NCI-H2029 treated with DMSO at 0.1 percent for 48 hours (cell line): ENCODE measurements at regions not wholly inside any gene's neighbourhood (a gene's known extent, or its start where the extent isn't known, plus 50 kb on each side); places are given as distances from the start of the nearest gene placed in this dataset.

Experiments used
- DNase-seq: peaks from one replicate; lab custom pipeline; 2025; lab: John Stamatoyannopoulos, UW

DNA sequence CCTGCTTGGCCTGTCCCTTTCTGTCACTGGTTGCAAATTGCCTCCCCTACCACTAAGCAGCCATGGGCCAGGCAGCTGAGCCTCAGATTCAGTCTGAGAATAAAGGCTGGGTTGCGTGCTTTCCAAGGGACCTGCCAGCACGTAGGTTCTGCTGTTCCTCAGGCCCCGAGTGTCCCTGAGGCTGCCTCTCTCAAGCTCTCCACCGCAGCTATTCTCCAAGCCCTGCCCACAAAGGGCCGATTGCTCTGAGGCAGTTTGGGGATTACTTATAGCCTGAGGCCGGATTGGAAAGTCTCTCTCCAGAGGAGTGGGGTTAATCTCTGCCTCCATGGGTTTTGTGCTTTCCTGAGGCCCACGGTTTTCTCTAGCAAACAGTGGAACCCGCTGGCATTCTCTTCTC is 590.7 kb downstream of the BCOR start:
- no peak for DNase-seq

DNA sequence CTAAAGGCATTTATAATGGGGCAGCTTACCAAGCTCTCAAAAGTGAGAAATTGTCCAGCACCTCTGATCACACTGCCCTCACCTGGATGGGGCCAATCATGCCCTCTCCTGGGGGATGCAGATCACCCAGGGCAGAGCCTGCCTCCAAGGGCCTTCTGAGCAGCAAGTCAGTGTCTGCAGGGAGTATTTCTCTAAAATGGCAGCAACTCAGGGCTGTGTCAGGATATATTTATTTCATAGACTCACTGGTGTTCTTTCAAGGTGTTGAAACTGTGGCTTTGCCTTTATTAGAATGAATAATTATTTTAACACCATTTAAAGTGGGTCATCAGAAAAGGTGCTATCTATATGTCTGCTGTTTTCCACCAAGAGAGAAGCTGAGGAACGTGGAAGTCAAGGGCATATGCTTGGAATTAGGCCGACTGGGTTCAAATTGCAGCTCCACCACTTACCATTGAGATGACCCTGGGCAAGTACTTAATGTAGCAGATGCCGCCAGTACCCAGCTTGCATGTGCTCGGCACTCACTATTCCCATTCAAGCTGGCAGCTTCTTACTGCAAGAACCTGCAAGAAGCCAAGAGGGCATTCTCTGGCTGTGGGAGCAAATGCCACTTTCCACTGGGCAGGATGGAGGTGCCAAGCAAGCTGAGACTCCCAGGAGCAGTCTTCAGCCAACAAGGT is 590.0 kb downstream of the BCOR start:
- DNase-seq = no peak

DNA sequence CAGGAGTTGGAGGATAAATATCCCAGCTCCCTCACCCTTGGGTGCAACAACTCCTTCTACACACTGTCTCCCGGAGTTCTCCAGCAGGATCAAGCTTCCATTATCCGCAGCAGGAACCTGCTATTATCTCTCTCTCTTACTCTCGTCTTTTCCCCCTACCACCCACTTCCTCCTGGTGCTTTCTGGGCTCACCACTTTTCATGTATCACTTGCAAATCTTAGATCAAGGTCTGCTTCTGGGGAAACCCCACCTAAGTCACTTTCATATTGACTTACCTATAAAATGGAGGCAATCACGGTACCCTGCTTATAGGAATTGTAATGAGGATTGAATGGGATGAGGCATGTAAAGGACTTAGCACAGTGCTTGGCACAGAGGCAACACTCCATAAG is 589.5 kb downstream of the BCOR start:
- DNase-seq = no peak

DNA sequence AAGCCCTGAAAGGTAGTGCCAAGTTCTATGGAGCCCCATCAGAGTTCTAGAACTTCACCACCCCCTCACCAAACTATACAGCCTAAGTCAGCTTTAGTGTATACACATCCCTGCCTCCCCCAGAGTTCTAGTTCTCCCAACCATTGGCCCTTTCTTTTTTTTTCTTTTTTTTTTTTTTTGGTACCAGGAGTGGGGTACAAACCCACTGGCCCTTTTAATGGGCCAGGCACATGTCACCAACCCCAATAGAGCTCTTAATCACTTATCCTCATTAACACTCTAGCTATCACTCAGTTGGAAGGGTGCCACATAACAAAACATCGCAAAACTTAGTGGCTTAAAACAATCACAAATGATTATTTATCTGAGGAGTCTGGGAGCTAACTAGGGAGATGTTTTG is 588.6 kb downstream of the BCOR start:
- DNase-seq = no peak

DNA sequence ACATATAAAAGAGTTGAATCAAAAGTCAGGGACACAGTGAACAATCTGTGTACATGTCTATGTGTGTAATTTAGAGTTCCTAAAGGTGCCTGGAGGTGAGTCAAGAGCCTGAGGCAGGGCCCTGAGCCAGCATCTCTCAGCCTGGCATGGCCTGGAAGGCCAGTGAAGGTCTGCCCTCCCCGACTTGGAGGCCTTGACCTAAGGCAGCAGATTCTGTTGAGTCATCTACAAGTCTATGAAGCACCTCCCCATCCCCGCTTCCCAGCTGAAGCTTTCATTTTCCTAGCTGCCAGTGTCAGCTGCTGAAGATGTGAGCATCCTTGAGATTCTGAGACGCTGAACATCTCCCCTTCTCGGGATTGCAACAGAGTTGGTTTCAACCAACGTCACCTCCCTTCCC is 583.9 kb downstream of the BCOR start:
- no peak for DNase-seq

DNA sequence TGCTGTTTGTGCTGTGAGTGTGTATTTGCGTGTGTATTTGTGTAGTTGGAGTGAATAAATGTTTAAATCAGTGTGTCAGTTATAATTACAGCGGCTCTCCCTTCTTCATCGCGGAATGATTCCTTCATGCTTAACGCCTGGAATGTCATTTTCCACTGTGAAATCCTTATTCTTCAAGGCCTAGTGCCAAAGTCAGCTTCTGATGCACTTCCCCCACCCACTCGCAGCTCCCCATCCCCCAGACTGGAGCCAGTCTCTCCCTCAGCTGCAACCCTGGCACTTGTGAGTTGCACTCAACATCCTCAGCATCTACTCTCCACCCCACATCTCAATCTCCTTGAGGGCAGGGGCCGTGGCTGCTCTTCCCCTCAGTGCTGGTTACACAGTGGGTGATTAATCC is 583.0 kb downstream of the BCOR start:
- DNase-seq = no peak

DNA sequence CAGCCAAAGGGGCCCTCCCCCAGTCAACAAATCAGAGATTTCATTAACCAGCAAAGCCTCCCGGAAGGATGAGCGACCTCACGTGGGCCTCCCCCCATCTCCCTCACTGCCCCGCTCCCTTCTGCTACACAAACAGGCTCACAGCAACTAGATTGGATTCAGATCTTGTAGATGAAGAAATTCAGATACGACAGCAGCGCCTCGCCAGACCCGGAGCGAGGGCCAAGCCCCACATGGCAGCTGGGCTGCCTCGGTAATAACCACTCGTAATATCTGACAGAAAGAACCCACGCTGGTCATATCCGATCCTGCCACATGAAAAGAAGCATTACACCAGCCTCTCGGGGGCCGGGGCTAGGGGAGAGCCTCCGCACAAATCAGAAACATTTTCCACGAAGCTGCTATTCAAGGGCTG is 581.3 kb downstream of the BCOR start:
- DNase-seq = no peak

DNA sequence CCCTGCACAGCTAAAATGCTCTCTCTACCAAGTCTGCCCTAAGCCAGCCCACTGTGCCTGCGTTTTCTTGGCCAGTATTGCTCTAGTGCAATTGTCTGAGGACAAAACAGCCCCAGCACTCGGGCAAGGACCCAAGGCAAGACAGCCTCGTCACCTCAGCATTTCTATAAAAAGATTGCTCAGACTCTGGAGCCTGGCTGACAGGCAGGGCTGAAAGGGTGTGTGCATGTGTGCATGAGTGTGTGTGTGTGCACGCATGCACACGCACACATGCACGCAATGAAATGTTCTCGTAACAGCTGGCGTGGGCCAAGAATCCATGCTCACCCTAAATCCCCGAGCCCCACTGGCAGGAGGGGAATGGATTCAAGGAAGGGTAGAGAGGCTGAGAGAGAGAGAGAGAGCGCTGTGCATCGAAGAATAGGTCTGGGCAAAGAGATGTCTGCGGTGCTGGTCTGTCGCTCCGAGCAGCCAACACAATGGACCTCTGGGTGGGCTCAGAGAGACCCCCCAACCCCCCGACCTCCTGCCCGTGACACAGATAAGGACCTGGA is 579.2 kb downstream of the BCOR start:
- no peak for DNase-seq

DNA sequence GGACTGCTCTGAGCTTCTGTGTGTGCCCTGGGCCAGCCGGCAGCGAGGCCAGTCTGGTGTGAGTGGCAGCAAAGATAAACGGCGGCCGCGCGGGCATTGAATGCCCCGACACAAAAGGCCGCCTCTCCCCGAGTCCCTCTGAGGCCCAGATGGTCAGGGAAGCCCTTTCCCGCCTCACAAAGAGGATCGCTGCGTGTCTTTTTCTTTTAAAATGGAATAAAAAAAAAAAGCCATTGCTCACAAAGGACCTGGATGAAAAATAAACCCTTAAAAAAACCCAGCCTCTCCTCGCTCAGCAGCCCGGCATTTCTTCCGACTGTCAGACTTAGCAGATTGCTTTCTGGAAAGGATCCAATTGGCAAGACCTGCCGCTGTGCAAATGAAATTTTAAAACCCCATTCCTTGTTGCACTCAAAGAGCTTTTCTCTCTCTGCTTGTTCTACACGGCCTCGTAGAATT is 578.7 kb downstream of the BCOR start:
- peak; percentile 48 for DNase-seq

DNA sequence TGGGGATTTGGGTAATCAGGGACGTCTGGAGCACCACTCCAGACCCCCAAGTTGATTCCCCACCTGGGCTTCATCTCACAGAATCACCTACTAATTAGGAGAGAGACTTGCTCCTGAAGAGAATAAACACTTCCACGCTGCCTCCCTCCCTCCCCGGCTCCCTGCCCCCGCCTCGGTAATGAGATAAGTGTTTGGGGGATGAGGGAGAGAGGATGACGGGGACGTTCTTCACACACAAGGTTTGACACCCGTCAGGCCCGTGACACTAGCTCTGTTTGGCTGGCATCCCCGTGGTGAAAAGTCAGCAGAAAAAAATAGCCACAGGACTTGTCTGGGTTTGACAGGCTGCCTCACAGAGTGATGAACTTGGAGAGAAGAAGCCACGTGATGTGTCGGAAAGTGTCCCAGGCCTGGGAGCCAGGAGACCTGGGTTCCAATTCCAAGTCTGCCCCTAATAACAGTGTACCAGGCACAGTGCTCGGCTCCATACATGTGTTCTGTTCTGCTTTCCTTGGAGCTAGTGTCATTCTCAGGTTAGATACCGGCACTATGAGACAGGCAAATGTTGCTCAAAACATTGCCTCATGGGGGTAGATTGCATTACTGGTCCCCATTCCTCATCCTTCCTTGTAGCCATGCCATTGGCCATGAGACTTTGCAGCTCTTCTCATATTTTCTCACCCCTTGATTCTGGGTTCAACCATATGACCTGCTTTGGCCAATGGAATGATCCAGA is 578.0 kb downstream of the BCOR start:
- DNase-seq = no peak

DNA sequence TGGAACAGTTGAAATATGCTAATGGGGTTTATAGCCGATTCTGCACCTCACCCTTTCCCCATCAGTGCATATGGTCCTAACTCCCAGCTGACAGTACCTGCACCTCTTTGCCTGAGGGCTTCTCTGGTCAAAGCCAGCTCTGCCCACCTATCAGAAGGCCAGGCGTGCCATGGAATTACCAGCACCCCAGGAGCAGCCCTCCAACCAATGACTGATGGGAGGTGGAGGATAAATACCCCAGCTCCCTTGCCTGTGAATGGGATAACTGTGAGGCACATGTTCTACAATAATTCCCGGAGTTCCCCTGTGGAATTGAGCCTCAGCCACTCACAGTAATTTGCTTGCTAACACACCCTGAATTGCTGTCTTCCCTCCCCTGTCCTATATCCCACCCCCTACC is 572.0 kb downstream of the BCOR start:
- DNase-seq = no peak

DNA sequence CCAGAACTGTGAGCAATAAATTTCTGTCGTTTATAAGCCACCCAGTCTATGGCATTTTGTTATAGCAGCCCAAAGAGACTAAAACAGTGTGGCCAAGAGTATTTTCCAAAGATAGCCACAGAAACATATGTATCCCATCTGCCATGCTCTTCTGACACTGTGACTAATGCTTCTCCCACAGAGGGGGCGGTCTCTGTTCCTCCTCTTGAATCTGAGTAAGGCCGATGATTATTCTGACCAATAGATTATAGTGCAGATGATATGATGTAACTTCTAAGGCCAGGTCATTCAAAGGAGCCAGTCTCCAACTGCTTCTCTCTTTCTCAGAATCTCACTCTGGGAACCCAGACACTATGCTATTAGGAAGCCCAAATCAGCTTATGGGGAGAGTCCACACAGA is 570.7 kb downstream of the BCOR start:
- DNase-seq = no peak

DNA sequence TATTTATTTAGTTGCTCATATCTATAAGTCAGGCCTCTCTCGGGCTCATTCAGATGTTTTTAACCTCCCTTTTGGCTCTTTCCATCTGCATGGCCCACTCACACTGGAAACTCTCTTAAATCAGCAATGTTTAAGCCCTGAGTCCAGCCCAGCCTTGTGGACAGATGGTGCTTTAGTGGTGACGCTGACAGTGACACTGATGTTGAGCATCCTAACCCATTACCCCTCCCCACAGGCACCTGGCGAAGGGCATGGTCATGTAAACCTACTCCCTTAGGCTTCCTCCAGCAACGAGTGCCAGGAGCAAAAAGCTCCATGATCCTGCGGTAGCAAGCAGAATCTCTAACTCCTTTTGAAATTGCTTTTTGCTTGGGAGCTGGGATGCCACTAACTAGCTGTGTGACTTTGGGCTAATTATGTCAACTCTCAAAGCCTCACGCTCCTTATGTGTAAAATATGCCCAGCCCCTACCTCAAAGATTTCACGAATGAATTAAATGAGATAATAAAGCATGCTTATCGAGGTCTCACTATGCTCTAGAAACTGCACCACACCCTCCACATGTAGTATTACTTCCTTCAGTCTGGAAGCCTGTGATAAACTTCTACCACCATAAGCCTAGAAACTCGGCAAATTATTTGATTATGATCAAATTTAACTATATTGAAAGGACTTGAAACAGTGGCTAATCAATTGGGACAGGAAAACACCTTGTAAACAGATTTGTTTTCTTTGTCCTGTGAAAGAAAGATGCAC is 569.4 kb downstream of the BCOR start:
- no peak for DNase-seq

DNA sequence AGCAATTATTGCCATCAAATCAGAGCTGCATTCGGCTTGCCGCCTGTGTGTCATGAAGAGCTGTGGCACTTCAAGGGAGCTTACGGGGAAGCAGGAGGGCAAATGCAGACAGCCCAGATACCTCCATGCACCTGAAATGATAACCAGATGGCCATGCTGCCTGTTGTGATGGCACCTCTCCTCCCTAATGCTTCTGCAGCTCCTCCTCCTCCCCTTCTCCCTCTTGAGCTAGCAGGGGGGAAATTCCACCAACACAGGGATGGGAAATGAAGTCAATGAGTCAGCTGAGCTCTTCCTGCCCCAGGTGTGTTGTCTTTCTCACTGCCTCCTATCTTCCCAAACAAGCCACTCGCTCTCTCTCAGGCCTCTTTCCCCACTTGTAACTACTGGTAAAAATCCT is 565.0 kb downstream of the BCOR start:
- DNase-seq = no peak

DNA sequence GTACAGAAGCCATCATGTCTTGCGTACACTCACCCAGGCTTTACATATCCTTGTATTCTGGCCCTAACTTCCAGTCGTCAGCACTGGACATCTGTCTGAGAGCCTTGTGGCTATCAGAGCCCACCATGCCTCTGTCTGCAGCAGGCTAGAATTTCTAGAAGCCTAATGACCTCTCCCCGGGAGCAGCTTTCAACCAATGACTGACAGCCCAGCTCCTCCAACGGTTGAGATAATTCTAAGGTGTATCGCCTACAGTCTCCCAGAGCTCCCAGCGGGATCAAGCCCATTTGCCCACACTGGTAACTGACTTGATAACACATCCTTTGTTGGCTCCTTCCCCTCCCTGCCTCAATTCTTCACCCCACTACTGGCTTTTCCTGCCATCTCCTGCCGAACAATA is 562.8 kb downstream of the BCOR start:
- DNase-seq = no peak

DNA sequence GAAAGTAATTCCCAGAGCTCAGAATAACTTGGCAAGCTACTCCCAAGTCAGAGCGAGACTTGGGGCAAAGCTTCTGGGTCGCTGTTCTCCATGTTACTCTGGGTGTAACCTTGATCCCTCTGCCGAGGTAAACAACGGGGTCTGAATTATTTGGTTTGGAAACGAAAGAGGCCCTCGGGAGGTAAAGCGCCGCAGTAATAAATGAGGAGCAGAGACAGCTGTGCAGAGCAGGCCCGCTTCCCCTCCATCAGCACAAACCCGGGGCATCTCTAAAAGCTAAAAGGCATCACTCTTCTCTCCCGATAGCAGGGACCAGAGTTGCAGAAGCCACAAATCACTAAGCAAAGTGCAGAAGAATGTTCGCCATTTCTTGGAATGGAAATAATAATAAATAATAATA is 561.5 kb downstream of the BCOR start:
- DNase-seq = no peak

DNA sequence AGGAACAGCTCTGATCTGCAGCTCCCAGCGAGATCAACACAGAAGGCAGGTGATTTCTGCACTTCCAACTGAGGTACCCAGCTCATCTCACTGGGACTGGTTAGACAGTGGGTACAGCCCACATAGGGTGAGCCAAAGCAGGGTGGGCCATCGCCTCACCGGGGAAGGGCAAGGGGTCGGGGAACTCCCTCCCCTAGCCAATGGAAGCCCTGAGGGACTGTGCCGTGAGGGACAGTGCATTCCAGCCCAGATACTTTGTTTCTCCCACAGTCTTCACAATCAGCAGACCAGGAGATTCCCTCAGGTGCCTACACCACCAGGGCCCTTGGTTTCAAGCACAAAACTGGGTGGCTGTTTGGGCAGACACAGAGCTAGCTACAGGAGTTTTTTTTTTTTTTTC is 555.9 kb downstream of the BCOR start:
- DNase-seq = no peak

DNA sequence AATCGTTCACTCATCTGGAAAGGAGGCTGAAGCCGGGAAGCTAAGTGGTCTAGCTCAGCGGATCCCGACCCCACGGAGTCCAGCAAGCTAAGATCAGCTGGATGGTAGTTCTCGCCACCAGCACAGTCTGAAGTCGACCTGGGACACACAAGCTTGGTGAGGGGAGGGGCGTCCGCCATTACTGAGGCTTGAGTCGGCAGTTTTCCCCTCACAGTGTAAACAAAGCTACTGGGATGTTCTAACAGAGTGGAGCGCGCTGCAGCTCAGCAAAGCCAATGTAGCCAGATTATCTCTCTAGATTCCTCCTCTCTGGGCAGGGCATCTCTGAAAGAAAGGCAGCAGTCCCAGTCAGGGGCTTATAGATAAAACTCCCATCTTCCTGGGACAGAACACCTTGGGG is 555.4 kb downstream of the BCOR start:
- no peak for DNase-seq

DNA sequence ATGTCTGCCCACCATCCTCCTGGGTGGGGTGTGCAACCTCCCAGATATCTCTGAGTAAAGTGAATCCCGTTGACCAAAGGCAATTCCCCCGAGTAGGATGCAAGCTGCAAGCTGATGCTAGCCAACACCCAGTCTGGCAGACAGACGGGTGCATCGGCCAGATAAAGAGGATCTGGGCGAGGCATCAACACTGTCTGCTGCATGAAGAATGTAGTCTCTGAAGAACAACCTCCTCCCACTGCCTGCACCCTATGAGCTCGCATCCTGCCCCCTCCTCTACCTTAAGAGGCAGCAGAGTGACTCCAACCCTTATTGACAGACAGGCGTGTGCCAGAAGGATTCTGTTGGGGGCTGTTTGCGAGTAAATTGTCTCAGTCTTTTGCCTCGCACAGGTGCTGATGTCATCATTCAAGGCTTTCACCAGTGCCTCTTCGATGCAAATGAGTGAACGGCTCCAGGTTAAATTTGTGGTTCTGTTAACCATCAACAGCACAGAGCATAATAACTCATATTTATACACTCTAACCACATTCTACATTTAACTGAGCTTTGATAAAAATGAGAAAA is 546.9 kb downstream of the BCOR start:
- DNase-seq = no peak

DNA sequence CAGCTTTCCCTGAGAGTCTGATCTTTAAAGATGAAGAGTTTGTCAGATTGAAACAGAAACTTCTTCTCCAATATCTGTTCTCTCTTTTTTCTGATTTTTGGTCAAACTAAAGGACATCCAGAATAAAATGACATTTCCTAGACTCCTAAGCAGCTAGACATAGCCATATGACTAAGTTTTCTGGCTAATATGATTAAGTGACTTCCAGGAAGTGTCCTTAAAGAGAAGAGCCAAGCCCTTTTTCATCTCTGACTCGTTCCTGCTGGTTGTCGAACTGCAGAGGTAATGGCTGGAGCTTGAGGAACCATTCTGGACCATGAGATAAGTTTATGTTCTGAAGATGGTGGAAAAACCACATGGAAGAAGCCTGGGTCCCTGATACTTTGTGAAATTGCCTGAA is 546.0 kb downstream of the BCOR start:
- DNase-seq = no peak

DNA sequence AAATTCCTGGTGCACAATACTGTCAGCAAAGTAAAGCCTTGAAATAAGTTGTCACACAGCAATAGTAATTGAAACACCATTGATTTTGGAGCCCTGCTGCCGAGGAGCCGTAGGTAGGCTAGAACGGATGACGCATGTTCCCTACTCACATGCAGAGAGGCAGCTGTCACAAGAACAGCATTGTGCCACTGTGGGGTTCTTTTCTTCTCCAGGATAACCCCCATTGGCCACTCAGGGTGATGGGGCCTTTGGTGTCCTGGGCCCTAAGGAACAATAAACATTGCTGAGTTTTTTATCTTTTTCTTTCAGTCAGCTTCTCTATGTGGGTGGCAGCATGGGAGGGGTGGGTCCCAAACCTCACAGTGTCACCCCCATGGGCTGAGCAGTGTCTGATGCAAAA is 542.3 kb downstream of the BCOR start:
- DNase-seq = no peak

DNA sequence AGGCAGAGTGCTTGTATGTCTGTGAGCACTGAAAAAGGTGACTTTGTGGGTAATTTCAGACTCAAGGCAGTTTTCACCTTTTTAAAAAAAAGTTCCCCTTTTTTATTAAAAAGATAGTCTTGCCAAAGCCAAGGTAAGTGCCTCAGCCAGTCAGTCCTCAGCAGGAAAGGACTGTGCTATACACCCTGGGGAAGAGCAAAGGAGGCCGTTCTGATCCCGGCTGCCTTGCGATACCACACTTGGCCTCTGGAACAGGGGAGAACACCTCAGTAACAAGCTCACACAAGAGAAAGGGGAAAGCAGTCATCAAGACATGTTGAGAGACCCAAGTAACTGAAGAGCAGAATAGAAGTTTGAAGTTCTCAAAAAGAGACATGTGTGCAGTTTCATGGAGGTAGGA is 541.7 kb downstream of the BCOR start:
- DNase-seq = no peak

DNA sequence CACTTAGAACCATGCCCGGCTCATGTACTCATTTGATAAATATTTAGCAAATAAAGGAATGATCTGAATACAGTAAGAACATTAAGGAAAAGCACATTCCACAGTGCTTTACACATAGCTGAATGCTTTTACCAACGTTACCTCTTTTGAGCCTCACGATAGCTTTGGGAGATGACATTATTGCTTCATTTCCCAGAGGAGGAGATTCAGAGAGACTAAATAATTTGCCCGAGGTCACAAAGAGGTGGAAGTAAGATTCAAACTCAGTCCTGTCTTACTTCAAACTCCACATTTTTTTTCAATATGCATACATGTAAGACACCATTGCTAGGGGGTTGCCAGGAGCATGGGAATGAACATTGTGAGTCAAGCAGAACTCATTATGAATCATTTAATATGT is 538.5 kb downstream of the BCOR start:
- no peak for DNase-seq
